Left kidney (tissue), 1 donor: ENCODE measurements at regions not wholly inside any gene's neighbourhood (a gene's known extent, or its start where the extent isn't known, plus 50 kb on each side); places are given as distances from the start of the nearest gene placed in this dataset.

Experiments
- DNase-seq: peaks from one replicate; pipeline ENCODE4 v3.0.0-alpha.2; 2013

DNA sequence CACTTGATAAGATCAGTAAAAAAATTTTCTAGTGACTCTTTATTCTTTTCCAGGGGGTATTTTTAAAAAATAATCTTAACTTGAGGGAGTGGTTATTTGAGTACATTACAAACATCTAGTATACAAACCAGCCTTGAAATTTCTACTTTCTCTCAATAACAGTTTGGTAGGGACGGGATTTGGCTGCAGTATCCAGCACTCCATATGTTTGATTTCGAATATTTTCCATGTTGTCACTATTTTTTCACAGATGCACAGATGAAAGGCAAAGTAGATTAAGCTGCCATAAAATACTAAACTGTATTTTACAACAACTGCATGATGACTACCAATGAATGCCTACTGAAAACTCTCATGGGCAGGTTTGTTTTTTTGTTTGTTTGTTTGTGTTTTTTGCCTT, 225.0 kb downstream of the COX7B2 start:
- no peak for DNase-seq

DNA sequence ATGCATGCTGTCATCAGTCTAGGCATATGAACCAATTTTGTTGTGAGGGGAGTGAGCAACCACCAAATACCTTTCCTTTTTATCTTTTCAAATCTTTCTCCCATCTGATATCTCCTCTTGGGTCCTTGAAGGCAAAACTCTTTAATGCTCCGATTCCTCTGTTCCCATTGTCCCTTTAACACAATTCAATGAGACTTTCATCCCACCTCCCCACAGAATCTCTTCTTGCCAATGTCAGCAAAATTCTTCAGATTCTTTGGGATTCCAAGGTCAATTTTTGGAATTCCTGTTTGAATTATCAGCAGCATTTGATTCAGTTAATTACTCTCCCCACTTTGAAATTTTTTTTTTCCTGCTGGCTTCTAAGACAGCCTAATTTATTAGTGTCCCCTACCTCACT, 232.7 kb downstream of the COX7B2 start:
- DNase-seq, result no peak

GRCh38 chr4:46674326-46674725, 234.7 kb downstream of the COX7B2 start:
- no peak for DNase-seq

- no peak for DNase-seq
Observed at GRCh38 chr4:46667790-46668189, 241.3 kb downstream of the COX7B2 start.

DNA sequence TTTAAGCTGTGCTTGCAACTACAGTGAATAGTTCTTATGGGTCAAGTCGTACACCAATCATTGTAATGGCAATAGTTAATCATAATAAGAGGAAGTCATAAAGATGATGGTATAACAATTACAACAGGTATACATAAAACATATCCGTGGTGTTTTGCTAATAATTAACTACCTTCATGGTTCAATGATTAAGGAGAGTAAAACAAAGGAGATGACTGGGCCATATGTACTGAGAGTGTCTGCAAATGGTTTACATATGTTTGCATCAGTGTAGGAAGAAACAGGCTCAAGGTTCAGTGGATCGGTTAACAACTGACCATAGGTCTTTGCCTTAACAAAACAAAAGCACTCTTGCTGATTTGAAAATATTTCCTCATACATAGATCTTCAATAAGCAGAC, 253.0 kb downstream of the COX7B2 start:
- DNase-seq, result peak; percentile 3

DNA sequence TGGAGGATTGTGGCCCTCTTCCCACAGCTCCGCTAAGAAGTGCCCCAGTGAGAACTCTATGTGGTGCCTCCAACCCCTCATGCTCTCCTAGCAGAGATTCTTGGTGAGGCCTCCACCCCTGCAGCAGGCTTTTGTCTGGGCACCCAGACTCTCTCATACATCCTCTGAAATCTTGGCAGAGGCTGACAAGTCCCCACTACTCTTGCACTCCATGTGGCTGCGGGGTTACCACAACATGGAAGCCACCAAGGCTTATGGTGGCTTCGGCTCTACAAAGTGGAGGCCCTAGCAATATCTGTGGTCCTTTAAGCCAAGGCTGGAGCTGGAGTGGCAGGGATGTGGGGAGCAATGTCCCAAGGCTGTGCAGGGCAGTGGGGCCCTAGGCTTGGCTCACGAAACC, 255.2 kb downstream of the COX7B2 start:
- no peak for DNase-seq

GRCh38 chr4:46649390-46649789, 259.5 kb upstream of the GABRA2 start:
- no peak for DNase-seq

DNA sequence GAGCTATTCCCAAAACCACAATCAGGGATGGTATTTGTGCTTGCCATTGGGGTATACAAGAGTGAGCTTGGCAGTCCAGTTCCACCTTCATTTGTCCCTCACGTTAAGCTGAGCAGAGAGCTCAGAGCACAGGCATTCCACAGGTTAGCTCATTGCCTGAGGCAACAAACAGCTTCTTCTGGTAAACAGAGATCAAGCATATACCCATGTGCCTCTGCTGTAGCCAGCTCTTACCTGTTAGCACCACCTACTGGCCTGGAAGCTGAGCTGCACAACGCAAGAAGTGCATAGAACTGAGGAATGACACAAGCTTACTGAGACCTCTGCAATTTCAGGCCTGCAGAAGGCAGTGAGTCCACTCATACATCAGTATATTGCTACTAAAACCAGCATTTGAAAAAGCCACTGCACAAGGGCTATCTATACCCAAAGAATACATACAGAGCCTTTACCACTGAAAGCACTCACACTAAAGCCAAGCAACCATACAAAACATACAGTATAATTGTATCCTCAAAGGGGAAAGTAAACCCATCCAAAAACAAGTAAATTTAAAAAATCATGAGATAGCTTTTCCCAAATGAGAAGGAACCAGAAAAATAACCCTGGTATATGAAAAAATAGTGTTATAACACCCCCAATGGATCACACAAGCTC, 258.3 kb upstream of the GABRA2 start:
- peak; percentile 8 for DNase-seq

DNA sequence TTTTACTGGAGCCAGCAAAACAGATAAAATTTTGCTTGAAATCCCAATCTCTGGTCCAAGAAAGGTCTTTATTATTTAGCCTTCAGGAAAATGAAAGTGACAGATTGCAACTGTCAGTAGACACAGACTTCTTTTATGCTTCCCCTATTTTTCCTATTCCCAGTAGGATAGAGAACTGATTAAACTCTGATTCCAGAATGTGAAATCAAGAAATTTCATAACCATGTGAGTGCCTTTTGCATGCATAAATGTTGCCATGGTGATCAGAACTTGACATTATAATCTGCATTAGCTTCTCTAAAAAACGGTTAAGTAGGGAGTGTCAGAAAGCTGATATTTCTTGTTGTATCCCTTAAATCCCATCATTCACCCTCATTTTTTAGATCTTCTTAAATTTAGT, 255.2 kb upstream of the GABRA2 start:
- no peak for DNase-seq
